H1 (cell line): ENCODE measurements at regions not wholly inside any gene's neighbourhood (a gene's known extent, or its start where the extent isn't known, plus 50 kb on each side); places are given as distances from the start of the nearest gene placed in this dataset.

Source experiments
- CTCF ChIA-PET: fragments of 300-600 bp; sonication (Branson Sonifier 250); formaldehyde crosslinking; loops from one replicate; lab custom pipeline; 2021; ENCODE audit not compliant: partially characterized antibody; lab: Charles Lee
- POLR2A ChIA-PET: fragments of 300-600 bp; sonication (Branson Sonifier 250); formaldehyde crosslinking; loops from one replicate; lab custom pipeline; 2021; ENCODE audit warnings: inconsistent platforms; ENCODE audit not compliant: partially characterized antibody; lab: Charles Lee
- DNase-seq, 2 experiments: peaks; one replicate each; pipeline versions ENCODE4 v3.0.0 to v3.0.0-alpha.2; 2010 to 2022; ENCODE audit warnings: low spot score in 2 of 2, low read depth in 1 of 2, mixed read lengths in 1 of 2
- FAIRE-seq: peaks from 2 replicates; lab custom pipeline; 2011; peaks lifted over from hg19 to GRCh38; lab: Jason Lieb, UNC
- H2AFZ ChIP-seq: 2 replicates; pipeline ENCODE4 v1.8.1; 2012; ENCODE audit warnings: low read length, inconsistent platforms
- H2AK5ac ChIP-seq: 2 replicates; pipeline ENCODE4 v1.6.1; 2013; ENCODE audit warnings: low read depth, low read length
- H2BK120ac ChIP-seq: replicated peaks from 2 replicates; pipeline ENCODE3; 2013; ENCODE audit warnings: low read depth, low read length, inconsistent platforms
- H2BK12ac ChIP-seq: 2 replicates; pipeline ENCODE4 v1.6.1; 2013; ENCODE audit warnings: low read depth, low read length
- H2BK15ac ChIP-seq: 2 replicates; pipeline ENCODE4 v1.6.1; 2013; ENCODE audit warnings: low read length
- H2BK20ac ChIP-seq: 2 replicates; pipeline ENCODE4 v1.6.1; 2013; ENCODE audit warnings: low read length
- H2BK5ac ChIP-seq: 2 replicates; pipeline ENCODE4 v1.6.1; 2013; ENCODE audit warnings: low read depth, low read length
- H3K14ac ChIP-seq: 2 replicates; pipeline ENCODE4 v1.6.1; 2013; ENCODE audit warnings: inconsistent platforms; ENCODE audit not compliant: insufficient read length
- H3K18ac ChIP-seq: 2 replicates; pipeline ENCODE4 v1.6.1; 2013; ENCODE audit warnings: low read length; ENCODE audit errors: extremely low read depth
- H3K23ac ChIP-seq: 2 replicates; pipeline ENCODE4 v1.6.1; 2013; ENCODE audit warnings: inconsistent platforms; ENCODE audit not compliant: insufficient read length
- H3K23me2 ChIP-seq: 2 replicates; pipeline ENCODE4 v1.6.1; 2013; ENCODE audit warnings: low read depth, low read length
- H3K27ac ChIP-seq: 2 replicates; pipeline ENCODE4 v1.6.1; 2011; ENCODE audit warnings: low read depth, low read length, inconsistent platforms
- H3K27me3 ChIP-seq, 4 experiments: replicated peaks in 1 of 4; 1 replicate in 1 of 4; 2 replicates in 3 of 4; pipeline versions ENCODE4 v1.6.1 to v1.8.1; 2011 to 2013; ENCODE audit warnings: low read length in 3 of 4, mild to moderate bottlenecking in 3 of 4, inconsistent platforms in 2 of 4, mixed read lengths in 2 of 4, moderate library complexity in 1 of 4; ENCODE audit not compliant: control insufficient read depth in 3 of 4, insufficient read depth in 3 of 4; ENCODE audit errors: extremely low read depth in 1 of 4
- H3K36me3 ChIP-seq, 4 experiments: 2 replicates each; pipeline versions ENCODE4 v1.6.1 to v1.8.1; 2011 to 2013; ENCODE audit warnings: mild to moderate bottlenecking in 4 of 4, low read length in 3 of 4, moderate library complexity in 2 of 4, control low read depth in 1 of 4, inconsistent platforms in 1 of 4; ENCODE audit not compliant: insufficient read depth in 4 of 4, control insufficient read depth in 2 of 4
- H3K4ac ChIP-seq: replicated peaks from 2 replicates; pipeline ENCODE3; 2013; ENCODE audit warnings: low read length, low read depth, mixed read lengths, inconsistent platforms; ENCODE audit not compliant: insufficient read length
- H3K4me1 ChIP-seq, 4 experiments: replicated peaks in 1 of 4; 1 replicate in 1 of 4; 2 replicates in 3 of 4; pipeline versions ENCODE4 v1.6.1 to v1.8.1; 2011 to 2013; ENCODE audit warnings: low read length in 3 of 4, inconsistent platforms in 2 of 4, mixed read lengths in 1 of 4; ENCODE audit not compliant: insufficient read depth in 4 of 4, control insufficient read depth in 3 of 4
- H3K4me2 ChIP-seq, 2 experiments: 2 replicates each; pipeline versions ENCODE4 v1.6.1 to v1.8.1; 2011 to 2013; ENCODE audit warnings: low read depth in 2 of 2, low read length in 2 of 2, control low read depth in 1 of 2, inconsistent platforms in 1 of 2, mild to moderate bottlenecking in 1 of 2; ENCODE audit not compliant: insufficient read depth in 1 of 2
- H3K4me3 ChIP-seq, 4 experiments: fragments of 200-600, 300-600 bp in 1 of 4; sonication (generic), shearing (Covaris generic), sonication (Bioruptor Twin) in 1 of 4; 2 replicates each; pipeline versions ENCODE4 v1.5.1 to v1.8.1; 2011 to 2016; ENCODE audit warnings: low read length in 4 of 4, low read depth in 3 of 4, control low read depth in 2 of 4, inconsistent platforms in 2 of 4, mild to moderate bottlenecking in 2 of 4, mixed read lengths in 1 of 4, moderate library complexity in 1 of 4; ENCODE audit not compliant: insufficient read depth in 2 of 4; ENCODE audit errors: extremely low read depth in 1 of 4
- H3K56ac ChIP-seq: replicated peaks from 2 replicates; pipeline ENCODE3; 2013; ENCODE audit warnings: low read depth, mild to moderate bottlenecking, mixed read lengths, low read length, inconsistent platforms; ENCODE audit not compliant: insufficient read length
- H3K79me1 ChIP-seq: 2 replicates; pipeline ENCODE4 v1.6.1; 2013; ENCODE audit warnings: low read depth, low read length, control low read depth
- H3K79me2 ChIP-seq, 2 experiments: 2 replicates each; pipeline versions ENCODE4 v1.6.1 to v1.8.1; 2012 to 2013; ENCODE audit warnings: low read length in 2 of 2, mild to moderate bottlenecking in 2 of 2, inconsistent platforms in 1 of 2; ENCODE audit not compliant: insufficient read depth in 2 of 2, control insufficient read depth in 1 of 2
- H3K9ac ChIP-seq, 4 experiments: replicated peaks in 1 of 4; 1 replicate in 1 of 4; 2 replicates in 3 of 4; pipeline versions ENCODE4 v1.6.1 to v1.8.1; 2011 to 2013; ENCODE audit warnings: low read depth in 3 of 4, low read length in 3 of 4, control low read depth in 2 of 4, mild to moderate bottlenecking in 2 of 4, moderate library complexity in 2 of 4, inconsistent platforms in 1 of 4; ENCODE audit errors: extremely low read depth in 1 of 4
- H3K9me3 ChIP-seq, 2 experiments: 2 replicates each; pipeline versions ENCODE4 v1.6.1 to v1.8.1; 2012 to 2013; ENCODE audit warnings: mild to moderate bottlenecking in 2 of 2, moderate library complexity in 2 of 2, control low read depth in 1 of 2, inconsistent platforms in 1 of 2, low read depth in 1 of 2, low read length in 1 of 2, mixed read lengths in 1 of 2; ENCODE audit not compliant: insufficient read depth in 2 of 2
- H4K20me1 ChIP-seq, 2 experiments: replicated peaks in 1 of 2; 2 replicates each; pipeline versions ENCODE3 to v1.8.1; 2011 to 2013; ENCODE audit warnings: inconsistent platforms in 2 of 2, low read length in 2 of 2, mild to moderate bottlenecking in 1 of 2; ENCODE audit not compliant: insufficient read depth in 2 of 2, control insufficient read depth in 1 of 2
- H4K5ac ChIP-seq: 2 replicates; pipeline ENCODE4 v1.6.1; 2013; ENCODE audit warnings: low read length, low read depth, mixed read lengths, inconsistent platforms; ENCODE audit not compliant: insufficient read length
- H4K8ac ChIP-seq: 2 replicates; pipeline ENCODE4 v1.8.0; 2013; ENCODE audit warnings: mild to moderate bottlenecking, moderate library complexity, low read length, inconsistent platforms; ENCODE audit not compliant: insufficient read depth; ENCODE audit errors: extremely low read depth
- H4K91ac ChIP-seq: replicated peaks from 2 replicates; pipeline ENCODE3; 2013; ENCODE audit warnings: low read length, mixed read lengths, inconsistent platforms; ENCODE audit not compliant: insufficient read length
- EZH2 ChIP-seq: fragments of 200-600 bp; sonication (generic); IDR thresholded peaks from 2 replicates; pipeline ENCODE4 v1.7.1; 2012; ENCODE audit warnings: low read depth, mild to moderate bottlenecking, moderate library complexity, low read length, inconsistent platforms; ENCODE audit not compliant: severe bottlenecking
- GABPA ChIP-seq: IDR thresholded peaks from 2 replicates; pipeline ENCODE4 v1.6.1; 2011; ENCODE audit warnings: mild to moderate bottlenecking, low read length, moderate library complexity, borderline replicate concordance; ENCODE audit not compliant: insufficient read depth
- RBBP5 ChIP-seq: IDR thresholded peaks from 2 replicates; pipeline ENCODE4 v1.7.1; 2012; ENCODE audit warnings: low read depth, mild to moderate bottlenecking, inconsistent platforms, low read length, moderate library complexity, borderline replicate concordance
- WGBS, 2 experiments: shearing (Covaris generic) in 1 of 2; methylation state at CpG; one replicate each; pipeline versions ENCODE4 v1.1.6 to v1.1.7; 2013 to 2015; ENCODE audit warnings: low lambda C conversion rate in 2 of 2, mixed read lengths in 2 of 2, inconsistent platforms in 1 of 2, low coverage in 1 of 2, missing lambda C conversion rate in 1 of 2; ENCODE audit not compliant: insufficient replicate concordance in 2 of 2, insufficient coverage in 1 of 2, insufficient read length in 1 of 2; ENCODE audit errors: extremely low coverage in 1 of 2, missing lambda C conversion rate in 1 of 2; 5-methylcytosine and 5-hydroxymethylcytosine counted together

- Histone ChIP-seq H3K27me3 (no peaks in the 10 kb centered on the region), H3K14ac (no peak overlapping the region), H3K27ac (no peak overlapping the region), H4K91ac (no peak overlapping the region), H2BK12ac (no peak overlapping the region), H3K4me1 (peaks cover 0 to 3% (median 0%) of the 10 kb centered on the region in 4 experiments; a peak in 2 of 7 replicates), H2AFZ (no peak overlapping the region)
- CTCF ChIA-PET, result interaction anchor here (2.0 kb wide), 1 partner anchor 9 kb away, joined by 9 read pairs; no protein-coding TSS in a partner anchor
- TF ChIP-seq RBBP5, result no peak
- TF ChIP-seq EZH2, result no peak
- no peak for TF ChIP-seq GABPA
- TF ChIP-seq, all 59 proteins: peak for 0
- H3K23ac ChIP-seq, result no peak overlapping the region
- no peak overlapping the region for H3K4ac ChIP-seq
- no peak overlapping the region for H2AK5ac ChIP-seq
- H3K23me2 ChIP-seq, result no peaks in the 10 kb centered on the region; the same call in 1 of the 2 replicates
- H2BK15ac ChIP-seq, result no peak overlapping the region
- H3K9ac ChIP-seq, result no peak overlapping the region
- no peak overlapping the region for H4K8ac ChIP-seq
- no peaks in the 10 kb centered on the region for H3K9me3 ChIP-seq
- no peak overlapping the region for H3K4me3 ChIP-seq
- H3K56ac ChIP-seq, result no peak overlapping the region
- H2BK120ac ChIP-seq, result no peak overlapping the region
- FAIRE-seq (no peak), DNase-seq (no peak)
- H3K18ac ChIP-seq, result no peak overlapping the region
- H2BK20ac ChIP-seq, result no peak overlapping the region
- H3K79me2 ChIP-seq, result no peaks in the 10 kb centered on the region
- POLR2A ChIA-PET, result no interaction called here
- no peak overlapping the region for H2BK5ac ChIP-seq
- no peaks in the 10 kb centered on the region for H3K36me3 ChIP-seq
- no peaks in the 10 kb centered on the region for H4K20me1 ChIP-seq
- WGBS, 2 experiments, result 87% methylated on average over 9 of the region's 9 CpGs; no CpG with 5 or more reads in 1 of the 2 experiments
- no peak overlapping the region for H4K5ac ChIP-seq
- H3K4me2 ChIP-seq, result no peak overlapping the region
- H3K79me1 ChIP-seq, result no peaks in the 10 kb centered on the region
Observed at GRCh38 chr21:39046236-39046916, 136.9 kb downstream of the PSMG1 start.
